CD4-positive, alpha-beta T cell (primary cell): ENCODE measurements at regions not wholly inside any gene's neighbourhood (a gene's known extent, or its start where the extent isn't known, plus 50 kb on each side); places are given as distances from the start of the nearest gene placed in this dataset.

Experiments used
- ATAC-seq: fragments of 200-7000 bp; cut with Tn5 transposase; one replicate; pipeline ENCODE4 v1.10.0; 2022; ENCODE audit warnings: mild to moderate bottlenecking; ENCODE audit not compliant: poor library complexity
- CTCF ChIA-PET: fragments of 350-600 bp; sonication (Branson Sonifier 250); formaldehyde crosslinking; loops from one replicate; lab custom pipeline; 2021; ENCODE audit warnings: antibody characterized with exemption, inconsistent platforms; lab: Charles Lee
- POLR2A ChIA-PET: fragments of 350-600 bp; sonication (Branson Sonifier 250); formaldehyde crosslinking; loops from one replicate; lab custom pipeline; 2021; ENCODE audit warnings: antibody characterized with exemption, inconsistent platforms; lab: Charles Lee
- DNase-seq, 14 experiments: peaks; one replicate each; pipeline ENCODE4 v3.0.0-alpha.2; 2013 to 2020; ENCODE audit warnings: mixed read lengths in 2 of 14
- H3K27ac ChIP-seq, 2 donors: one replicate each; pipeline versions ENCODE4 v1.5.1 to v1.7.0; 2013; ENCODE audit warnings: low read length in 2 of 2, low read depth in 1 of 2, mild to moderate bottlenecking in 1 of 2
- H3K27me3 ChIP-seq, 2 experiments: 1 replicate in 1 of 2; 2 replicates in 1 of 2; pipeline versions ENCODE4 v1.6.1 to v1.7.0; 2013; ENCODE audit warnings: low read length in 2 of 2, control low read depth in 1 of 2, mild to moderate bottlenecking in 1 of 2, moderate library complexity in 1 of 2; ENCODE audit not compliant: insufficient read depth in 2 of 2, control insufficient read depth in 1 of 2
- H3K36me3 ChIP-seq: one replicate; pipeline ENCODE4 v1.6.1; 2013; ENCODE audit warnings: low read length, control low read depth; ENCODE audit not compliant: insufficient read depth
- H3K4me1 ChIP-seq: one replicate; pipeline ENCODE4 v1.6.1; 2013; ENCODE audit warnings: low read length, control low read depth; ENCODE audit not compliant: insufficient read depth
- H3K4me3 ChIP-seq: one replicate; pipeline ENCODE4 v1.5.1; 2013; ENCODE audit warnings: mild to moderate bottlenecking, low read length, moderate library complexity
- H3K9me3 ChIP-seq, 2 experiments: 1 replicate in 1 of 2; 2 replicates in 1 of 2; pipeline versions ENCODE4 v1.6.1 to v1.7.0; 2013; ENCODE audit warnings: low read length in 2 of 2, mild to moderate bottlenecking in 2 of 2, control low read depth in 1 of 2, moderate library complexity in 1 of 2; ENCODE audit not compliant: control insufficient read depth in 1 of 2, insufficient read depth in 1 of 2
- H3K27ac Mint-ChIP-seq: one replicate; pipeline ENCODE4 v1.8.0; 2020; ENCODE audit warnings: mixed read lengths
- H3K27me3 Mint-ChIP-seq: one replicate; pipeline ENCODE4 v1.8.0; 2021; ENCODE audit warnings: mixed read lengths
- H3K36me3 Mint-ChIP-seq: one replicate; pipeline ENCODE4 v1.8.0; 2021; ENCODE audit warnings: low read depth, mixed read lengths
- H3K4me1 Mint-ChIP-seq: one replicate; pipeline ENCODE4 v1.8.0; 2021; ENCODE audit warnings: low read depth, mixed read lengths
- H3K4me3 Mint-ChIP-seq: one replicate; pipeline ENCODE4 v1.8.0; 2020; ENCODE audit warnings: mild to moderate bottlenecking, mixed read lengths
- H3K9me3 Mint-ChIP-seq: one replicate; pipeline ENCODE4 v1.8.0; 2020; ENCODE audit warnings: mixed read lengths
- CTCF ChIP-seq: fragments of 200-600 bp; IDR thresholded peaks from one replicate; pipeline ENCODE4 v1.8.0; 2022; ENCODE audit warnings: antibody characterized with exemption, mild to moderate bottlenecking
- intact Hi-C, 2 experiments: fragments of 100-400 bp; cut with DNase I in 1 of 2; cut with micrococcal nuclease in 1 of 2; formaldehyde crosslinking; loops; one replicate each; pipeline versions ENCODE4 v1.15.1 to v1.9.0; 2023 to 2025; cut with DNase I, micrococcal nuclease

- Histone ChIP-seq H3K27ac (no peak overlapping the region), H3K9me3 (no peaks in the 10 kb centered on the region), H3K36me3 (no peaks in the 10 kb centered on the region), H3K27me3 (no peaks in the 10 kb centered on the region), H3K4me3 (no peak overlapping the region), H3K4me1 (peaks cover 41% of the 10 kb centered on the region)
- TF ChIP-seq CTCF = no peak
- no peak for ATAC-seq
- Mint-ChIP-seq H3K36me3 (no peaks in the 10 kb centered on the region), H3K4me1 (peaks cover 42% of the 10 kb centered on the region), H3K27ac (no peak overlapping the region), H3K4me3 (no peak overlapping the region), H3K27me3 (no peaks in the 10 kb centered on the region), H3K9me3 (no peaks in the 10 kb centered on the region)
- intact Hi-C loops = no loop called here
- ChIA-PET CTCF (no interaction called here), POLR2A (interaction anchor here (0.6 to 2.1 kb wide), 3 partner anchors 17 to 262 kb away, joined by 3 to 7 read pairs (median 4); partner anchors contain the start of gene JUN)
- no peak for DNase-seq
These were observed 251.3 kb upstream of the FGGY start for GRCh38 chr1:59045636-59046035.

GRCh38 chr1:59046134-59046533, 250.8 kb upstream of the FGGY start:
- H3K4me3 ChIP-seq = no peak overlapping the region
- Mint-ChIP-seq H3K36me3 (no peaks in the 10 kb centered on the region), H3K27ac (no peak overlapping the region), H3K4me3 (no peak overlapping the region), H3K4me1 (peaks cover 42% of the 10 kb centered on the region), H3K9me3 (no peaks in the 10 kb centered on the region), H3K27me3 (no peaks in the 10 kb centered on the region)
- no peaks in the 10 kb centered on the region for H3K27me3 ChIP-seq
- no peaks in the 10 kb centered on the region for H3K9me3 ChIP-seq
- intact Hi-C loops = no loop called here
- H3K36me3 ChIP-seq = no peaks in the 10 kb centered on the region
- H3K27ac ChIP-seq = no peak overlapping the region
- ATAC-seq = no peak
- ChIA-PET POLR2A (interaction anchor here (1.1 to 2.1 kb wide), 2 partner anchors 17 to 263 kb away, joined by 4 to 7 read pairs; partner anchors contain the start of gene JUN), CTCF (interaction anchor here (0.9 kb wide), 1 partner anchor 14 kb away, joined by 3 read pairs; no protein-coding TSS in a partner anchor)
- peaks cover 41% of the 10 kb centered on the region for H3K4me1 ChIP-seq
- TF ChIP-seq CTCF = no peak
- DNase-seq = no peak

GRCh38 chr1:59046730-59047157, 250.2 kb upstream of the FGGY start:
- no peaks in the 10 kb centered on the region for H3K36me3 Mint-ChIP-seq
- intact Hi-C loops = no loop called here
- peak overlapping the region; percentile 11 for H3K4me3 Mint-ChIP-seq
- POLR2A ChIA-PET = interaction anchor here (1.1 to 2.1 kb wide), 3 partner anchors 16 to 263 kb away, joined by 4 to 7 read pairs (median 4); partner anchors contain the start of gene JUN
- Histone ChIP-seq H3K4me3 (no peak overlapping the region), H3K27me3 (no peaks in the 10 kb centered on the region), H3K36me3 (no peaks in the 10 kb centered on the region), H3K27ac (peak overlapping the region in 1 of 2 donors; percentile 6), H3K9me3 (no peaks in the 10 kb centered on the region), H3K4me1 (peaks cover 41% of the 10 kb centered on the region)
- H3K9me3 Mint-ChIP-seq = no peaks in the 10 kb centered on the region
- no peak overlapping the region for H3K27ac Mint-ChIP-seq
- ATAC-seq (peak; percentile 72), DNase-seq (peak in 9 of 14 experiments; percentile 4 to 74 (median 41))
- CTCF ChIA-PET = interaction anchor here (0.9 kb wide), 1 partner anchor 13 kb away, joined by 3 read pairs; no protein-coding TSS in a partner anchor
- H3K4me1 Mint-ChIP-seq = peaks cover 42% of the 10 kb centered on the region
- H3K27me3 Mint-ChIP-seq = no peaks in the 10 kb centered on the region
- no peak for TF ChIP-seq CTCF
